Stimulated activated CD8-positive, alpha-beta memory T cell treated with anti-CD3 and anti-CD28 coated beads, Interleukin-15, amount 100 ng/mL, for 4 hours (primary cell): ENCODE measurements at regions not wholly inside any gene's neighbourhood (a gene's known extent, or its start where the extent isn't known, plus 50 kb on each side); places are given as distances from the start of the nearest gene placed in this dataset.
"Not testable (repeated sequence)": the region's sequence is repeated elsewhere in the genome, so short reads cannot be mapped to it uniquely, and the experiment has no call there.

Experiments
- DNase-seq, 2 donors: peaks; one replicate each; pipeline ENCODE4 v3.0.0-alpha.2; 2020; ENCODE audit warnings: low read depth in 2 of 2

DNA sequence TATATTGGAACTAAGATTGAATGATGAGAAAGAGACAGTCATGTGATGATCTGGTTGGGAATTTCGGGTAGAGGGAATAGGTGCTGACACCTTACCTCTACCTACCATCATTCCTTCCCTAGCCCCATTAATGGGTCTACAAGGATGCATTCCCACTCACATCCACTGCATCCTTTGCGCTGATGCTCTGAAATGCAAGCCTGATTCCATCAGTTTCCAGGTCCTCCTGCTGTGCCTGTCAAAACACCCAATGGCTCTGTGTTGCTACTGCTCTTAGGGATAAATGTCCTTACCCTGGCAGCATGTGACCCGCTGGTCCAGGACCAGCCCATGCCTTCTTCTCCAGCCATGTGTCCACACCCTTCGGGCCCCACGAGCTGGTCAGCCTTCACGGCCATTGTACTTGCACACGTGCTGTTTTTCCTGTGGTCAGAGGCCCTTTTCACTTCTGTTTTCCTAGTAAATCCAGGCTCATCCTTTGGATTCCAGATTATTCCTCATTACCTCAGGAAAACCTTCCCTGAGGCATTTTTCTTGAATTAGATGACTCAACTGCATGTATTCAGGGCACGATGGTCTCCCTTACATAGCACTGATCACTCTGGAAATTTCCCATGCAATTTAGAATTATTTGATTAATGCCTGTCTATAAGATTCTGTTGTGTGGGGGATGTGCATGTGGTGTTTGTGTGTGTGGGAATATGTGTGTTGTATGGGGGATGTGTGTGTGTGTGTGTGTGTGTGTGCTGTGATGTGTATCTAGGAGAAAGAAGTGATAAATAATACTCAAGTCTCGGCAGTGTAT lies 185.0 kb downstream of the DIRAS2 start:
- DNase-seq, result no peak

DNA sequence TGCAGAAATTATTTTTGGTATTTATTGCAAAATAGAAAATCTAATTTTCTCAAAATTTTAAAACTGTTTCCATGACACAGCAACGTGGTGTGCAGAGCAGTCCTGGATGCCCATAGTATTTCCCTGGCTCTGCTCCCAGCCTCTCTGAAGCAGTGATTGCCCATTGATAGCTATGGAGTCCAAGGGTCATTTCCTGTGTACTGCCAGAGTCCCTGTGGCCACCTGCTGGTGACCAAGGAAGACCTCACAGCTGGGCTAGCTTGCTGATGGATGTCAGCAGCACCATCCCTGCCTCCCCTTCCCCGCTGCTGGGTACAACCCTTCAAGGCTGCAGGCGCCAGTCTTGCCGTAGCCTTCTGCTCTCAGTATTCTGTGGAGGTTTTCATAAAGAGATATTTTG lies 184.1 kb downstream of the DIRAS2 start:
- DNase-seq, result no peak

DNA sequence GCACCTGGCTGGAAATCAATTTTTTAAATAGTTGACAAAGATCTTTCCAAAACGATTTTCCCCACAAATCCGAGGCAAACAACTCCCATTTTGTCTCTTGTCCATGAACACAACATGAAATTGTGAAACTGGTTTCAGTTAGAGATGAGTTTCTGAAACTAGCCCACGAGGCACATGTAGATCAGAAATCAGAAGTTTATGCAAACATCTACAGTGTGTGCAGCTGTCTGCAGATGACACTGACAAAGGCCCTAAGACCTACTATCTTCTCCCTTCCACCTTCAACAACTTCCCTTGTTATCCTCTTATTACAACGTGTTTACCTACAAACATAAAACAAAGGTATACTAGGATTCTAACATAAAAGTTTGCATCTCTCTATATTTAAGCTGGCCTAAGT lies 183.3 kb downstream of the DIRAS2 start:
- DNase-seq, result no peak

DNA sequence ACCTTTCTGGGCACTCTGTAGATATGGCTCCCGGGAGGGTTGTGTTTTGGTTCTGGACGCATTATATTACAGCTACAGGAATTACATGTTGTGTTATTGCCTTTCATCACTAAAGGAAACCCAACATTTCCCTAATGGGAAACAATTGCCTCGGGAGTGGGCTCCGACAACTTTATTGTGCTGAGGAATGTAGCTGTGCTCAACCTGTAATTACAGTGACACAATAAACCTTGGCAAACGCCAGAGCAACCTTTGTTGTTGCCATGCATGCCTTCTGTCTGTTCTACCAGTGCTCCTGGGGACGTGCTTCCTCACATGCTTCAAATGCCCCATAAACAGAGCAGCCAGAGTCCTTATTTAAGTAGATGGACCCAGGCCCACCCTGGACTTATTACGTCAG lies 182.4 kb downstream of the DIRAS2 start:
- DNase-seq, result no peak

DNA sequence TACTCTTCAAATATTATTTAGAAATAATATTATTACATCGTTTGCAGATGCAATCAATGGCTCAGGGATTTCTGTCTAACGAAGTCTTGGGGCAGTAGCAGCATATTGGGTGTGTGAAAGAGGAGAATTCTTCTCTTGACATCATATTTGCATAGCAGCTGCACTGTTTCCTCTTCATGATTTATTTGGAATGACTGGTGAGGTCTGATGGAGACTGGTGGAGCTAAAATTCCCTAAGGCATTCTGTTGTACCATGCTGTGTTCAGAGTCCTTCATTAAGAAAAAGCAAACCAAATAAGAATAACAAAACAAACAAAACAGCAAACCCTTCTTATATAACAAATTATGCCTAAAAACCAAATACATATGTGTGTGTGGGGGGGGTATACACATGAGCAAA lies 177.6 kb downstream of the DIRAS2 start:
- no peak for DNase-seq

DNA sequence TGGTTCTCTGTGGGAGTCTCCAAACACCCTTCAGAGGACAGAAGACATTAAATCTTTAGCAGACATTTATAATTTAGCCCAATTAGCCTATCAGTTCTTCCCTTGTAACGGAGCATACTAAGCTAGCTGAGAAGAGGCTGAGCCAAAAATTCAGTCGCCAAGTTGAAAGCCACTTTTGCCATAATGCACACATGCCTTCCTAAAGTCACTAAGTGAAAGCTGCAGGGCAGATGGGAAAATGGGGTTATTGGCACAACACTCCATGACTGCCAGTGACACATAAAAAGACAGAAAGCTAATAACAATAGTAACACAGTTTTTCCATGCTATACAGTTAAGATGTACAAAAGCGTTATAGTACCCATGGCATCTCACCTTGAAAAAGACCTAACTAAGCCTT lies 176.2 kb downstream of the DIRAS2 start:
- DNase-seq, result no peak

DNA sequence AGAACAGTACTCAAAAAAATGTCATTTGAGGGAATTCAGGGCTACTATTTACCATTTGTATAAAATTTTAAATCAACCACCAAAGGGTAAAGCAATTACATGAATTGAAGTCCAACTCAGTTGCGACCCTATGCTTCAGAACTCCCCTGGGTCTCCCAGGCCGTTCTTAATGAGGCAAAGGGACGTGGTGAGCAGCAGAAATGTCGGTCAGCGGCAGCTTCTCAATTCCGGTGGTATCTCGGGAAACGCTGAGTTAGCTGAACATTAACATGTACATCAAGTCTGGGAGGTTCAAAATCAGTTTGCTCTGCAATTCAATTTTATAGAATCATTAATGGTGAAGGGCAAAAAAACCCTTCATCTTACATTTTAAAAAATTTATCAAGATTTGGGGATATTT lies 173.2 kb downstream of the DIRAS2 start:
- DNase-seq, result no peak

DNA sequence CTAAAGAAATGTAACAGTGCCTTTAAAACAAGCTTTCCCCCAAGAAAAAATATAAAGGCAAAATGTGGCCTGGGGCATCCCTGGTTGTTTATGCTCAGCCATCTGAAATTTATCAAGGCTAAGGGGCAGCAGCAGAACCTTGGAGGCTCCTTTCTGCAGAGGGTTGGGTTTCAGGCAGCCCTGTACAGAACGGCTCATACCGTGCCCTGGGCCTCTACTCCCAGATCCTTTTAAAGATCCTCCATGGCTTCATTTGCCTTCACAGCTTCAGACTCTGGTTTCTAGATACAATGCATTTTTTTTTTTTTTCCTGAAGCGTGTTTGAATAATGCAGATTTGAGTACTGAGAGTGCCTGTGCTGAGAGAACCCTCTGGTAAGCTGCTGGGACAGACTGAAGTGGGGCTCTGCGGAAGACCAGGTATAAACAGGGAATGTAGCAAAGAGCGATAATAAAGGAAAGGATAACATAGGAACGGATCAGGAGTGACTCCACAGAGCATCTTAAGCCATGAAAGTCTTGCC lies 172.7 kb downstream of the DIRAS2 start:
- DNase-seq, result no peak

DNA sequence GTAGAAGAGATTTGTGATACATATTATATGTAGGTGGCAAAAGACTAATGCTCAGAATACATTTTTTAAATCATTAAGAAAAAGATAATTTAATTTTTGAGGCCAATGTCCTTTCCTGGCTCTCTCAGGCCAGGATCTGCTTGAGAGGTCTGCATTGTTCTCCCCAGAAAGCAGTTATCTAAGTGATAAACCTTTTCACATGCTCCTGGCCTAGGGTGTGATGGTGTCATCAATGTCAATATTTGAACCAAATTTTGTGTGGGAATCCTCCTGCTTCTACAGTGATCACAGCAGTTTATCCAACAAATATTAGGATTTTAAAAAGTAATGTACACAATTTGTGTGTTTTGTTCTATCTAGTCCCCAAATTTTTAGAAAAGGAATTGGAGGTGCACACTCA lies 166.6 kb downstream of the DIRAS2 start:
- DNase-seq, result no peak

DNA sequence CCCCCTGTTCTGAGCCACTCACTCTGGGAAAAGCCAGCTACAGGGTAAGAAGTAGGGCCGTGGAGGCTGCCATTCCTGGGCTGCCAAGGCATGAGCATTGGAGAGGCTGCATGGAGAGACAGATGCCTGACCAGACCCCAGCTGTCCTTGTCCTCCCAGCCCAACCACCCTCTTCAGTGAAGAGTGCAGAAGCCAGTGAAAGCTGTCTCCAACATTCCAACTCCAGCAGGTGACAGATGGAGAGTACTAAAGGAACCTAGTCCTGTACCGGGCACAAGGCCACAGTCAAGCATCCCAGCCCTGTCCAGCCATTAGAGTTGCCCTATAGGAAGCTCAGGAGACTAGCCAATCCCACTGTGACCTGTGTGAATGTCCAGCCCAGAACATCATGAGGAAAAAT lies 165.1 kb downstream of the DIRAS2 start:
- no peak for DNase-seq

DNA sequence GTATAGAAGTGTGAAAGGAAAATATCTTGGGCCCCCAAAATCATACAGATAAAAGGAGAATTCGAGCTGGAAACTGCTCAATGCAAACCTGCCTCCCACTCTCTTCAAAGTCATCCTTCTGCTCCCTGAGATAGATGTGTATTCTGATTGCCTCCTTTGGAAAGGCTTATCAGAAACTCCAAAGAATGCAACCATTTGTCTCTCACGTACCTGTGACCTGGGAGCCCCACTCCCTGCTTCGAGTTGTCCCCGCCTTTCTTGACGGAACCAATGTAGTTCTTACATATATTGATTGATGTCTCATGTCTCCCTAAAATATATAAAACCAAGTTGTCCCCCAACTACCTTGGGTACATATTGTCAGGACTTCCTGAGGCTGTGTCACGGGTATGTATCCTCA lies 163.8 kb downstream of the DIRAS2 start:
- no peak for DNase-seq

DNA sequence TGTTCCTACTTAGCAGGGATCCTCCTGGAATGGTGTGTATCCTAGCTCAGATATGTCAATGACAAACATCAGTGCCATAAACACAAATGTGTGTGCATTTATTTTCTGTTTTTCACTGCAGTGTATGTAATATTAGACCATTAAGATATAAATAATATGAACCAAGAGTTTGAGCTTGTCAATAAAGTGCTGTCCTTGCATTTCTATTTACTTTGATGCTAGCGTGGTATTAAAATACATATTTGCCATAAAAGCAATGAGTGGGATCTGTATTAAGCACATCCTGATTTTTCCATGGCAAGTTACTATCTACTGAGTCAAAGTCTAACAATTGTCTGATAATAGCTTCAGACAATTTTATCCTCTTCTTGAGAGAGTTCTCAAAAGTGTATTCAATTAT lies 157.6 kb downstream of the DIRAS2 start:
- DNase-seq, result no peak

DNA sequence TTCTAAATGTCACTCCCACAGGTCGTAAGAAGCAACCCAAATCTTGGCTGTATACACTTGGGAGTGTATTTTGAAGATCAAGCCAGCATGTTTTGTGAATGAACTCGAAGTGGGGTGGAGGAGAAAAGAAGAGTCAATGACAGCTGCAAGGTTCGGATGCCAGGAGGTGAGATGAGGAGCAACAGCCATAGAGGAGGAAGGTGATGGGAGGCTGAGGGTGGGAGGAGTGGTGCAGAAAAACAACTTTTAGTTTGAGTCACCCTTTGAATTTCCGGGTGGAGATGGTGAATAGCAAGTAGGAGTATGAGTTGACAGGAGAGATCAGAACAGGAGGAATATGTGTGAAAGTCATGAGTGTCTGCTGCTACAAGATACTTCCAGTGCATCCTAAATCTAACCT lies 153.6 kb downstream of the DIRAS2 start:
- DNase-seq, result no peak

DNA sequence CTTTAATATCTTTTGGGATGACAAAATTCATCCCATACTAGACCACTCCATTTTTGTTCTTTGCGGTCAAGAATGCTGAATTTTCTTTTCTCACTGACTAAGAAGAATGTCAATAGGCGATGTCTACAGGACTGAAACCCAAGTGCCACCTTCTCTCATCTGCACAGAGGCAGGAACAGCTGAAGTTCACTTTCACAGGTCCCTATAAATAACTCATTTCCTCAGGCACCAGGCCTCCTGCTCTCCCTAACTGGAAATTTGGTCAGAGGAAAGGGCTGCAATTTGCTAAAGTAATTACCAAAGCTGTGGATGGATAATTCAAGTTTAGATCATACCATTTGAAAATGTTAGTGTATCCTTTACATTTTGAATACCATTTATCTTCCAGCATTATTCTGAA lies 142.9 kb downstream of the DIRAS2 start:
- DNase-seq, result no peak

DNA sequence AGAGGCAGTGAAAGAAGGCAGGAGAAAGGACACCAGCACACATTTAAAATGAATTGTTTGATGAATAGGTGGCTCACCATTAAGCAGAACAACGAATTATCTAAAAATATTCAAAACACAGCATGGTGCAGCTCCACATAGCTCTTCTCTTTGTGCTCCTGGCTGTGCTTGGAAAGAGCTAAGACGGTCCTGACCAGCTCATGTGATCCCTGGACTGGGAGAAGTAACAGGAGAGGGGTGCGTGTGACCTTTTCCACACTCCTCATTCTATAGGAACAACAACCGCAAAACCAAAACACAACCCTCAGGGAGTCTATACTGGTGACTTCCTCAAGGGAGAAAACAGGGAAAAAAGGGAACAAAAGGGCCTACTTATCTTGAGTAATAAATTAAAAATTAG lies 140.5 kb downstream of the DIRAS2 start:
- DNase-seq, result no peak

DNA sequence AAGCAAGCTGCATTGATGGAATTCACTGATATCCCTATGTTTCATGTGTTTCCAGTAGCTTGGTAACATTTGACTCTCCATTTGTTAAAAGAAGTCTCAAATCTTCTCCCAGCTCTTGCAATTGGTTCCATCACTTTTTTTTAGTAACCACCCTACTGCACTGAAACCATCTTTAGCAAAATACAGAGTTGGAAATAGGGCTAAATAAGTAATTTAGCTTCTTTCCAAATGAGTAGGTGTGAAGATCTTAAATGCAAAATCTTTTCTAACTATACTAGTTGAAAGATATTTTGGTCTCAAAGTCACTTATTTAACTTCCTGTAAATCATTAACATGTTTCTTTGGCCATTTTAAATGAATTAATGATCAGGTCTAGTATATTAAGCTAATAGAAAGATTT lies 138.1 kb downstream of the DIRAS2 start:
- DNase-seq, result no peak

DNA sequence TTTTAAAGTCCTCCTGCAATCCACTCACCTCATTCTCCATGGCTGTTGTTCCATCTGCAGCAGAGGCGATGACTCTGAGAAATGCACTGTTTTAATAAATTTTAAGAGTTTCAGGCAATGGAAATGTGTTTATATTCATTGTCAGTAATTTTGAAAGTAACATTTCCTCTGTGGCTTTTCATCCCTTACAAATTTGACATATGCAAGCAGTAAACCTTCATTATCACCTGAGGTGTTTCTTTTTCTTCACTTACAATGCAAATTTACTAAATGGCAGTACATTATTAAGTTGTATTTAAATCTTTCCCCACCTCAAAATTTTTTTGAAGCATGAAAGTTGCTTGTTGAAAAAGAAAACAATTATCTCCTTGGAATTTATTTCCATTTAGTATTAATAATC lies 136.9 kb downstream of the DIRAS2 start:
- DNase-seq, result no peak

DNA sequence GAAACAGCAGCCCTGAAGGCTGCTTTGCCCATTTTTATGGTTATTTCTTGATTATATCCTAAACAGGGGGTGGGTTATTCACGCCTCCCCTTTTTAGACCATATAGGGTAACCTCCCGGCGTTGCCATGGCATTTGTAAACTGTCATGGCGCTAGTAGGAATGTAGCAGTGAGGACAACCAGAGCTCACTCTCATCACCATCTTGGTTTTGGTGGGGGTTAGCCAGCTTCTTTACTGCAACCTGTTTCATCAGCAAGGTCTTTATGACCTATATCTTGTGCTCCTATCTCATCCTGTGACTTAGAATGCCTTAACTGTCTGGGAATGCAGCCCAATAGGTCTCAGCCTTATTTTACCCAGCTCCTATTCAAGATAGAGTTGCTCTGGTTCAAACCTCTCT lies 136.2 kb downstream of the DIRAS2 start:
- not testable (repeated sequence) for DNase-seq

DNA sequence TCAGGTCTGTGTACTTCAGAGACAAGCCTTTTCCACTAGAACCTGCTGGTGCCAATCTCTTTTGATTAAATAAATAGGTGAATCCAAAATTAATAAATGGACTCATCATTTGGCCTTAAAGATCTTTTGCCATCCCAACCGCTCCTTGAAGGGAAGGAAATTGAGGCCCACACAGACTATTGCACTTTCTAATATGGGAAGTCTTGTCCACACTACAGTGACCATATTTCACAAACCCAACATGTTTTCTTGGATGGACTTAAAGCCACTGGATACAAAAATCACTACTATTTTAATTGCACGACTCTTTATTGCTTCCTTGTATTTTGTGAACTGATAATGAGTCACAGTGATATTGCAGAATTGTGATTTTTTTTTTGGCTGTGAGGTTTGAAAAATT lies 135.0 kb downstream of the DIRAS2 start:
- DNase-seq, result no peak

DNA sequence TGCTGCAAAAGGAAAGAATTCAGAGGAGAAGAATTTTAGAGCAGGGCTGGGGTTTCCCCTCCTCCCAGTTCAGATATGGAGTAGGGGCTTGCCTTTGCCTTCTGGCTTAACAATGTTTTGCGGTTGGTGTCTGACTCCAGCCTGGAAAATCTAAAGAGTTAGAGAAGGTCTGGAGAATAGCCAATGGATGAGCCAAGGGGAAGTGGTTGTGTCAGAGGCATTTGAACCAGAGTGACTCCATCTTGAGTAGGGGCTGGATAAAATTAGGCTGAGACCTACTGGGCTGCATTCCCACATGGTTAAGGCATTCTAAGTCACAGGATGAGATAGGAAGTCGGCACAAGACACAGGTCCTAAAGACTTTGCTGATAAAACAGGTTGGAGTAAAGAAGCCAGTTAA lies 133.7 kb downstream of the DIRAS2 start:
- no peak for DNase-seq

DNA sequence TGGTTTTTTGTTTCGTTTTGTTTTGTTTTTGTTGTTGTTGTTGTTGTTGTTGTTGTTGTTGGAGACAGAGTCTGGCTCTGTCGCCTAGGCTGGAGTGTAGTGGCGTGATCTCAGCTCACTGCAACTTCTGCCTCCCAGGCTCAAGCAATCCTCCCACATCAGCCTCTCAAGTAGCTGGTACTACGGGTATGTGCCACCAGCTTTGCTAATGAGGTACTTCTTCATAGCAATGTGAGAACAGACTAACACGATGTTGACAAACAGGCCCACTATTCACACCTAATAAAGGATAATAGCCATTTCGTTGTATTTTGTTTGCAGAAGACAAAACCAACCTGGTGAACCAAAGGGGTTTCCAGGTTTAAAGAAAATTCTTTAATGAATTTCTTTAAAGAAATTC lies 130.9 kb downstream of the DIRAS2 start:
- DNase-seq, result no peak

DNA sequence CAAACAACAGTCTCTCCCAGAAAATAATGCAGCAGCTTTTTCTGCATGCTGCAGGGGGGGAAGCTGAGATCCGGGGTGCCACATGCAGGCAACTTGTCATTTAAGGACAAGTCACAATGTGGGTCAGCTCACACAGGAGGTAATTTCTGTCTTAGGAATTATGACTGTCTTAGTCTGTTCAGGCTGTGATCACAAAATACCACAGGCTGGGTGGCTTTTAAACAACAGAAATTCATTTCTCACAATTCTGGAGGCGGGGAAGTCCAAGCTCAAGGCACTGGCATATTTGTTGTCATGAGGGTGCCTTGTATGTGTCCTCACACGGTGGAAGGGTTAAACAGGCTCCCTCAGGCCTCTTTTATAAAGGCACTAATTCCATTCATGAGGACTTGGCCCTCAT lies 127.7 kb downstream of the DIRAS2 start:
- DNase-seq, result no peak

DNA sequence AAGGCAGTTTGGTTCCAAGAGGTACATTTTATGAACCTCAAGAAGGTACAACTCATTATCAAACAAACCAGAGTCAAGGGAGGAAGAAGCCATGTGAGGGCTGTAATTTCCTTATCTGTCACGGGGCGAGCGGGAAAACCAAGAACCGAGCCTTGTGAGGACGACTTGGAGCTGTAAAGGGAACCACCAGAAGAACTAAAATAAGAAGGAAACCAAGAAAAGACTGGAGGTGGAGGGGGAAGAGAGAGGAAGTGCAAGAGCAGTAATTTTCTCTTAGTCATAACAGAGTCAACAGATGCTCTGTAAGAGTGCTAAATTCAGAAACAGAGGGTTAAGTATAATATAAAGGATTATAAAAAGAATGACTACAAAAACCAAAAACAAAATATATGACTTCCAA lies 127.1 kb downstream of the DIRAS2 start:
- no peak for DNase-seq

DNA sequence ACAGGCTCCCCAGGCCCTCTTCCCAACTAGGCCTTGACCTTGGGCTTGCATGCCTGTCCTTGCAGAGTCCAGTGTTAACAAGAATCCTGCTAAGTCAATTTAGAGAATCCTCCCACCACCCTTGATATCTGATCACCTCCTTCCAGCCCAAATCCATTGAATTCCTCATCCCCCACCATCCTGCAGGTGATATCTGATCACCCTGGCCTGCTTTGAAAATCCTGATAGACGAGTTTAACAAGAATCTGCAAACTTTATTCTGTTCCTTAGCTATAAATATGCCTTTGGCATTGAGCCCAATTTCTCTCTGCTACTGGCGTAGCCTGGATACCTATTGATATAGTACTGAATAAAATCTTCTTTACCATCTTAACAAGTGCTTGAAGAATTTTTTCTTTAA lies 125.5 kb downstream of the DIRAS2 start:
- DNase-seq, result no peak
